ENCODE measurements at regions not wholly inside any gene's neighbourhood (a gene's known extent, or its start where the extent isn't known, plus 50 kb on each side); places are given as distances from the start of the nearest gene placed in this dataset.

DNA sequence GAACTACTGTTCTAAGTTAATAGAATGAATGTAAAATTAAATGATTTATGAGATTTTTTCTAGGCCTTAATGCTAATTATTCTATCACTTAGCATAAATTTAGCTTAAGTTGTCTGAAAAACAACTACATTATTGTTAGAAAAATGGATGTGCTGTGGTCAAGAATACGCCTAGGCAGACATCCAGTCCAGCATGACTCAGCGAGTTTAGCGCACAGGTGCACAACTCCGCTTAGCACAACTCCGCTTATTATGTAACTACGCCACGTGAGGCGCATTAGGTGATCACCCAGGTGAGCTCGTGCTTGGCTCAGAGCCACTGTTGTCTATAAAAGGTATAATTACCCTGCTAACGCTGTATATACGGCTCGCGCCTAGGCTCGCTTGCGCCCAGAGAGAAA is 1043.6 kb upstream of the ADGRL4 start:
- Histone ChIP-seq H3K4ac (replicated peaks; ENCODE audit: insufficient read length, low read depth, low read length) (no peak overlapping the region), H4K91ac (replicated peaks; ENCODE audit: insufficient read length, low read length) (no peak overlapping the region), H3K9ac (replicated peaks in 1 of 4; ENCODE audit: extremely low read depth in 1 of 4, low read depth in 3 of 4, low read length in 3 of 4) (no peak overlapping the region), H3K23ac (ENCODE audit: insufficient read length) (no peak overlapping the region), H3K4me3 (ENCODE audit: extremely low read depth in 1 of 4, insufficient read depth in 2 of 4, low read depth in 3 of 4, low read length in 4 of 4) (no peak overlapping the region), H3K14ac (ENCODE audit: insufficient read length) (no peak overlapping the region), H4K5ac (ENCODE audit: insufficient read length, low read depth, low read length) (no peak overlapping the region), H2BK5ac (ENCODE audit: low read depth, low read length) (no peak overlapping the region), H3K27ac (ENCODE audit: low read depth, low read length) (no peak overlapping the region), H3K79me2 (ENCODE audit: control insufficient read depth in 1 of 2, insufficient read depth in 2 of 2, low read length in 2 of 2) (no peaks in the 10 kb centered on the region), H3K18ac (ENCODE audit: extremely low read depth, low read length) (no peak overlapping the region), H2BK120ac (replicated peaks; ENCODE audit: low read depth, low read length) (no peak overlapping the region), H2AFZ (ENCODE audit: low read length) (no peak overlapping the region), H4K8ac (ENCODE audit: extremely low read depth, insufficient read depth, low read length) (peak overlapping the region; percentile 80; the same call in 1 of the 2 replicates), H3K27me3 (replicated peaks in 1 of 4; ENCODE audit: control insufficient read depth in 3 of 4, extremely low read depth in 1 of 4, insufficient read depth in 3 of 4, low read length in 3 of 4) (no peaks in the 10 kb centered on the region), H3K23me2 (ENCODE audit: low read depth, low read length) (no peaks in the 10 kb centered on the region), H4K20me1 (replicated peaks in 1 of 2; ENCODE audit: control insufficient read depth in 1 of 2, insufficient read depth in 2 of 2, low read length in 2 of 2) (no peaks in the 10 kb centered on the region), H3K56ac (replicated peaks; ENCODE audit: insufficient read length, low read depth, low read length) (no peak overlapping the region), H3K4me2 (ENCODE audit: insufficient read depth in 1 of 2, low read depth in 2 of 2, low read length in 2 of 2) (no peak overlapping the region), H2BK12ac (ENCODE audit: low read depth, low read length) (no peak overlapping the region), H3K9me3 (ENCODE audit: insufficient read depth in 2 of 2, low read depth in 1 of 2, low read length in 1 of 2) (peaks cover 0 to 8% of the 10 kb centered on the region in 2 experiments; a peak in 1 of 4 replicates), H3K79me1 (ENCODE audit: low read depth, low read length) (no peaks in the 10 kb centered on the region), H3K36me3 (ENCODE audit: control insufficient read depth in 2 of 4, insufficient read depth in 4 of 4, low read length in 3 of 4) (no peaks in the 10 kb centered on the region), H3K4me1 (replicated peaks in 1 of 4; ENCODE audit: control insufficient read depth in 3 of 4, insufficient read depth in 4 of 4, low read length in 3 of 4) (no peaks in the 10 kb centered on the region), H2AK5ac (ENCODE audit: low read depth, low read length) (no peak overlapping the region), H2BK15ac (ENCODE audit: low read length) (no peak overlapping the region), H2BK20ac (ENCODE audit: low read length) (no peak overlapping the region)
- ChIA-PET POLR2A (ENCODE audit: partially characterized antibody) (no interaction called here), CTCF (ENCODE audit: partially characterized antibody) (no interaction called here)
- FAIRE-seq (no peak), DNase-seq (ENCODE audit: low read depth in 1 of 2, low spot score in 2 of 2) (no peak)
- 97% methylated on average over 15 of the region's 15 CpGs; no CpG with 5 or more reads in 1 of the 2 experiments for WGBS, 2 experiments (ENCODE audit: extremely low coverage in 1 of 2, insufficient coverage in 1 of 2, insufficient read length in 1 of 2, insufficient replicate concordance in 2 of 2, low coverage in 1 of 2, low lambda C conversion rate in 2 of 2, missing lambda C conversion rate in 1 of 2)
- TF ChIP-seq, protein P1, sequence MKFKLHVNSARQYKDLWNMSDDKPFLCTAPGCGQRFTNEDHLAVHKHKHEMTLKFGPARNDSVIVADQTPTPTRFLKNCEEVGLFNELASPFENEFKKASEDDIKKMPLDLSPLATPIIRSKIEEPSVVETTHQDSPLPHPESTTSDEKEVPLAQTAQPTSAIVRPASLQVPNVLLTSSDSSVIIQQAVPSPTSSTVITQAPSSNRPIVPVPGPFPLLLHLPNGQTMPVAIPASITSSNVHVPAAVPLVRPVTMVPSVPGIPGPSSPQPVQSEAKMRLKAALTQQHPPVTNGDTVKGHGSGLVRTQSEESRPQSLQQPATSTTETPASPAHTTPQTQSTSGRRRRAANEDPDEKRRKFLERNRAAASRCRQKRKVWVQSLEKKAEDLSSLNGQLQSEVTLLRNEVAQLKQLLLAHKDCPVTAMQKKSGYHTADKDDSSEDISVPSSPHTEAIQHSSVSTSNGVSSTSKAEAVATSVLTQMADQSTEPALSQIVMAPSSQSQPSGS (IDR thresholded peaks at IDR 0.05; ENCODE audit: low read length): no peak
- TF ChIP-seq EGR1 (IDR thresholded peaks at IDR 0.05; ENCODE audit: borderline replicate concordance, low read depth, low read length): no peak
- no peak for TF ChIP-seq TCF12 (IDR thresholded peaks at IDR 0.05; ENCODE audit: low read depth, low read length)
- TF ChIP-seq, protein P2, sequence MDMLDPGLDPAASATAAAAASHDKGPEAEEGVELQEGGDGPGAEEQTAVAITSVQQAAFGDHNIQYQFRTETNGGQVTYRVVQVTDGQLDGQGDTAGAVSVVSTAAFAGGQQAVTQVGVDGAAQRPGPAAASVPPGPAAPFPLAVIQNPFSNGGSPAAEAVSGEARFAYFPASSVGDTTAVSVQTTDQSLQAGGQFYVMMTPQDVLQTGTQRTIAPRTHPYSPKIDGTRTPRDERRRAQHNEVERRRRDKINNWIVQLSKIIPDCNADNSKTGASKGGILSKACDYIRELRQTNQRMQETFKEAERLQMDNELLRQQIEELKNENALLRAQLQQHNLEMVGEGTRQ (IDR thresholded peaks at IDR 0.05; ENCODE audit: low read length): no peak
- TF ChIP-seq SIN3A (conservative IDR thresholded peaks at IDR 0.05 in 1 of 2, IDR thresholded peaks at IDR 0.05 in 1 of 2; ENCODE audit: low read depth in 1 of 2, low read length in 2 of 2): no peak
- TF ChIP-seq CTBP2 (IDR thresholded peaks at IDR 0.05; ENCODE audit: borderline replicate concordance, insufficient read depth, insufficient read length, low read length): no peak
- no peak for TF ChIP-seq SIRT6 (IDR thresholded peaks at IDR 0.05; ENCODE audit: low read length)
- TF ChIP-seq SUZ12 (IDR thresholded peaks at IDR 0.05; ENCODE audit: low read length): no peak
- TF ChIP-seq ASH2L (IDR thresholded peaks at IDR 0.05; ENCODE audit: low read length): no peak

Measured in H1 (cell line).